HUDEP-2 (cell line): ENCODE measurements at regions not wholly inside any gene's neighbourhood (a gene's known extent, or its start where the extent isn't known, plus 50 kb on each side); places are given as distances from the start of the nearest gene placed in this dataset.
"Not testable (repeated sequence)": the region's sequence is repeated elsewhere in the genome, so short reads cannot be mapped to it uniquely, and the experiment has no call there.

ENCODE experiments used
- DNase-seq, 76 experiments: peaks; one replicate each; lab custom pipeline; 2025; ENCODE audit not compliant: unreplicated experiment in 76 of 76; lab: John Stamatoyannopoulos, UW

DNA sequence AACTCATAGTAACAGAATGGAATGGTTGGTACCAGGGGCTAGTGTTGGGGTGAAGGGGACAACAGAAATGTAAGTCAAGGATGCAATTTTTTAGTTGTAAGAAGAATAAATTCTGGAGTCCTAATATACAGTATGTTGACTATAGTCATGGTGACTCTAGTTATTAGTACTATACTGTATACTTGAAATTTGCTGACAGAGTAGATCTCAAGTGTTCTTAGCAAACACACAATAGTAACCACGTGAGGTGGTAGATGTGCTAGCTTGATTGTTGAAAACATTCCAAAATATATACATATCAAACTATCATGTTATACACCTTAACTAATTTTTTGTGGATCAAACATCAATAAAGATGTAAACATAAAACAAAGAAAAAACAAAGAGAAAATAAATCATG is 1345.1 kb upstream of the PCDH20 start:
- no peak for DNase-seq

DNA sequence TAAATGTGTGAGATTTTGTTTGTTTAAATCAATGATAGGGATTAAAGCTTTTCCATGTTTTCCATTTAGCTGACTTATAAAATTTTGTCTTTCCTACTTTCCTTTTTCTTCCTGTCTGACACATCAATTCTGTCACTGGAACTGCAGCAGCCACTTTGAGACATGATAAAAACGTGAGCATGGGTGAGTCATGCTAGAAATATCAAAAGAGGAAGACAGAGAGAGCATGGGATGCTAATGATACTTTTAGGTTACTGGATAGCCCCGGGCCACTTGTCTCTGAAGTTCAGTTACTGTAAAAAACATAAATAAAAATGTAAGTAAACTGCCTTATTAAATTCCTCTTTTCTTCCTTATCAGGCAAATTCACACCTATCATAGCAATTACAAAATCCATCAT is 1332.0 kb upstream of the PCDH20 start:
- peak in 2 of 76 experiments; percentile 10 to 20 for DNase-seq

- DNase-seq = no peak
Measured at GRCh38 chr13:62747152-62747551, 1331.5 kb upstream of the PCDH20 start.

DNA sequence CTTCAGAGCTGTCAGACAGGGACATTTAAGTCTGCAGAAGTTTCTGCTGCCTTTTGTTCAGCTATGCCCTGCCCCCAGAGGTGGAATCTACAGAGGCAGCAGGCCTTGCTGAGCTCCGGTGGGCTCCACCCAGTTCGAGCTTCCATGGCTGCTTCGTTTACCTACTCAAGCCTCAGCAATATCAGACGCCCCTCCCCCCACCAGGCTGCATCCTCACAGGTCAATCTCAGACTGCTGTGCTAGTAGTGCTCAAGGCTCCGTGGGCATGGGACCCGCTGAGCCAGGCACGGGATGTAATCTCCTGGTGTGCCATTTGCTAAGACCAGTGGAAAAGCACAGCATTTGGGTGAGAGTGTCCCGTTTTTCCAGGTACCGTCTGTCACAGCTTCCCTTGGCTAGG is 1314.1 kb upstream of the PCDH20 start:
- DNase-seq = not testable (repeated sequence)

- no peak for DNase-seq
Measured at GRCh38 chr13:62721893-62722292, 1306.2 kb upstream of the PCDH20 start.

GRCh38 chr13:62711948-62712347 is 1296.3 kb upstream of the PCDH20 start:
- DNase-seq = not testable (repeated sequence)

DNA sequence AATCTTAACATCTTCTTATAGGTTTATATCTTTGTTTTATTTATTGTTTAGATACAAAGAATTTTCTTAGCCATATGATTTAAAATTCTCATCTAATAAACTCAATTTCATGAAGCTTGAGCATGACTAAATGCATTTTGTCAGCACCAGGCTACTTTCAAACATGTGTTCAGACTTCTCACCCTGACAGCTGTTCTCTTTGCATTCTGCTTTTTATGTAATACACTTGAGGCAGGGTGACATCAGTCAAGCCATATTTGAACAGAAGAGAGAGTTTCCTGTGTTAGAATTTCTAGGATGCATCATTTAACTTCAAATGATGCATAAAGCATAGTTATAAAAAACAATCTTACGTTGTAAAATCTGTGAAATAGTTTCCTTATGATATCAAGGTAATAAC is 1295.1 kb upstream of the PCDH20 start:
- no peak for DNase-seq

- no peak for DNase-seq
Measured at GRCh38 chr13:62706048-62706447, 1290.4 kb upstream of the PCDH20 start.

DNA sequence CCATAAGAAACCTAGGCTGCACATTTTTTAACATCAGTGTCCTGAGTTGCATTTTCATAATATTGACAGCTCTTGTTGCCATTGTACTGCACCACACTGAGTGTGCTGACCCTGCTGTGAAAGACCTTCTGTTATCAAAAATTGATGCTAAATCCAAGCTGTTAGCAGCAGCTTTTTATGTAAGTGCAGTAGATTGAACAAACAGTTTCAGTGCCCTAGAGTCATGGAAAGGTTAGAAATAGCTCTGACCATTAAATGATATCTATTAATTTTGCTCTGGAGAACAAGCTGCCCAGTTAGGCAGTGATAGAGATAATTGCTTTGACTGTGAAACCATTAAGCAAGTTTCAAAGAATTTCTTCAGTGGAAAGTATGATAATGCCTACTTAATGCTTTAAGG is 1289.2 kb upstream of the PCDH20 start:
- DNase-seq = no peak

GRCh38 chr13:62702502-62702901 is 1286.9 kb upstream of the PCDH20 start:
- no peak for DNase-seq

DNA sequence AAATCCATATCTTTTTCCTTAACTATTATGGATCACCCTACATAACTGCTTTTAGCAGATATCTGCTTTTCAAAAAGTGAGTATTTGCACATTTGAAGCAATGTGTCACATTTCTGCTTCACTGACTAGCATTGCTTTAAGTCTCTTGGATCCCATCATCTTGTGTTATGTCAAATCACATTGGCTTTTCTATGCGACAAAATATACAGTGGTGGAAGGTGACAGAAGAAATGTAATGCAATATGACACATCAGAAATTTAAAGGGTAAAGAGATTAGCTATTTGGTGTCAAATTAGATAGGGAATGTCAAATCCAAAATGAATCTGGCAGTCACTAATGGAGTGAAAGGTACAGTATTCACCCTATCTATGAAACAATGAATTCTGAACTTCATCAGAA is 1282.1 kb upstream of the PCDH20 start:
- no peak for DNase-seq

DNA sequence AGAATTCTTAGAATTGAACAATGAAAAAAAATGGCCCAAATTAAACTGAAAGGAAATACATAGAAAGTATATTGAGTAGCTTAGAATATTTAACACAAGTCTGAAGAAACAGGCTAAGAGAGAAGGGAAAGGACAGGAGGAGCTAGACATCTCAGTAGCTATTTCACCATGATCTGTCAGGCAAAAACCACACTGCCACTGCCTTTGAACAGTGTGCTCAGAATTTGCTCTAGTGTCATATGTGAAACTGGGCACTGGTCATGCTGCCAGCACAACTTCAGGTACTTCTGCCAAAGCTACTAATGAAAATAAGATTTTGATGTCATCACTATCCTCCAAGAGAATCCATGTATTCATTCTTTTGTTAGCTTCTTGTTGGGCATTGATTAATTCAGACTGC is 1280.8 kb upstream of the PCDH20 start:
- DNase-seq = no peak

DNA sequence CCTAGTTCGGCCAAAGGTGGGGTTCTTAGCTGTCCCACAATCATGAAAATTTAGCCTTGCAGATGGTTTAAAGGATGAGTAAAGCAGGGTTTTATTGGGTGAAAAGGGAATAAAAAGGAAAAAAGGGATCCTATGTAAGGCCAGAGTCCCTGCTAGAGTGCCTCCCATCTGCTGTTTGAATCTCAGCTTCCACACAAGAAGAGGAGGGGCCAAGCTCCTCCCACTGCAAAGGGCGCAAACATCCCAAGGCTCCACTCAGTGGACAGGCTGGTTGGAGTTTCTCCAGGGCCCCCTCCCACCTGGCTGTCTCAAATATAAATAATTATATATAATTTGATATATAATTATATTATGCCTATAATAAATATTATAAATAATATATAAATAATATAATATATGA is 1272.1 kb upstream of the PCDH20 start:
- DNase-seq = peak in 1 of 76 experiments; percentile 0

DNA sequence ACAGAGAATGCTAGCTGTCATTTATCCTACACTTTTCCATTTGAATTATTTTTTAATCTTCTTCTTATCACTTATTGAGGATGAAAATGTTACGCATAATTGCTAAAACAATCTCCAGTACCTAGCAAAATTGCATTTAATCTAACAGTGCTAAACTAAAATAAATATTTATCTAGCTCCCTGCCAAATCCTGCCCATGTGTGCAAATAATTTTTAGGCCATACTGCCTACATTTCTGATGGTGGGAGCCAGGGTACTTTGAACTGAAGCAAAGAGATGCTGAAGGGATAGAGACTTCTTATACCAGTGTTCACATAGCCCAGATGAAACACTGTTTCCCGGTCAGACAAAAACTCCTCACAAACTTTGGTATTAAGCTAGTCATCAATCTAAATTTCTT is 1268.7 kb upstream of the PCDH20 start:
- no peak for DNase-seq

- DNase-seq = no peak
Measured at GRCh38 chr13:62682788-62683187, 1267.1 kb upstream of the PCDH20 start.

- DNase-seq = peak in 1 of 76 experiments; percentile 5
Measured at GRCh38 chr13:62678039-62678438, 1262.4 kb upstream of the PCDH20 start.

DNA sequence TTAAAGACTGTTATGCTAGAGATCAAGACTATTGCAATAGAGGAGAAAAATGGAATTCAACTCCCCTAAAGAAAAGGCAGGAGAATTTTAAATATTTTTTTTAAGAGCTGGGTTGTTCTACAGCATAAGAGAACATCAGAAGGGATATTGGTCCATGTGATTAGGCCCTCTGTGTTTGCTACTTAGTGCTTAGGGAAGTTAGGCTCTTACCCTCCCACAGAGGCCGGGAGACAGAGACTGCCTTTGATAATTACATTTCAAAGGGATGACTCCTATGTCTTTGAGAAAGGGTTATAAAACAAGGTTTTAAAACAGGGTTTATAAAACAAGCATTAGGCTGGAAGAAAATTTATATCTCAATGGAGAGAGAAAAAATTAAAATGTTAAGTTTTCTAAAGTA is 1248.1 kb upstream of the PCDH20 start:
- no peak for DNase-seq

DNA sequence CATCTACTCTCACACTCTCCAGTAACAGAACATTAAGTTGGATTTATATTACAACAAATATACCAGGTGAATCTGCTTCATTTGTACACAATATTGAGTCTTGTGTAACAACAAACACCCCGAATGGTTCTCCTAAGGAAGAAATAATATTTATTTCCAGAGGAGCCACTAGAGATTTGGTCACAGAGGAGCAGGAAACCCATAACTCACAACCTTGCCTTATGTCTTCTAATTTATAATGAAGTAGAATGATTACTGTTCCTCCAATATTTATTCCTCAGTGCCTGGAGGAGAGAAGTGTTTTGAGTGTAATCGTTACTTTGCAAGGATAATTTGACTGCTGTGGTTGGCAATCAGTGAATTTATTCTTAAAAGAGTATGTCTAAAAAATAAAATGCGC is 1243.7 kb upstream of the PCDH20 start:
- DNase-seq = no peak

GRCh38 chr13:62653371-62653770 is 1237.7 kb upstream of the PCDH20 start:
- no peak for DNase-seq

DNA sequence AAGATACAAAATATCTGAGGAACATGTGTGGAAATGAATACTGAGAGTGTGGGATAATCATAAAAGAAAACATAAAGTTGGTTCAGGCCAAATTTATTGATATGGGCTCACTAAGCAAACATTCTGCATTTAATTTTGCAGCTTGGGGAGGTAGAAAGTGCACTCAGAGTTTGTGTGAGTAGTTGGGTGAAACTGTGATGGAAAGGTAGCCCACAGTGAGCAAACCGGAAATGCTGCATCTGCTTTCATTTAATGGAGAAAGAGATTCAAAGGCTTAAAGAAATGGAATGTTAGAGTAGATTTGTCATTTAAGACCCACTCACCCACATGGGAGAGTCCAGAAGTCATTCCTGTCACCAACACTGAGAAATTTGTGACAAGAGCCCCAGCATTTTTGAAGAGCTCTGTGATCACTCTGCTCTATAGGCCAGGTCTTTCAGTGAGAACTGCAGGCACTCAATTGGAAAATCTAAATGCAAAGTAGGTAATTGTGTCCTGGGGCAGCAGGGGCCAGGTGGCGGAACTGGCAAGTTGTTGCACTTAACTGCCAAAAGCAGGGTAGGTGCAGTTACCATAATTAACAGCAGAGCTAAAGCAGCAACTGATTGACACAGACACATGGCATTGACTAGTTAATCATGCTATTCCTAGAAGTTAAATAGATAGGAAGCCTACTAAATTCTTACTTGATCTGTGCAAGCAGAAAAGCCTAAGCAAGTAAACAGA is 1228.3 kb upstream of the PCDH20 start:
- DNase-seq = no peak

- no peak for DNase-seq
Measured at GRCh38 chr13:62643007-62643483, 1227.4 kb upstream of the PCDH20 start.

- DNase-seq = no peak
Measured at GRCh38 chr13:62635161-62635560, 1219.5 kb upstream of the PCDH20 start.

GRCh38 chr13:62633448-62633847 is 1217.8 kb upstream of the PCDH20 start:
- DNase-seq = no peak
